Muscle layer of duodenum (tissue), 2 donors: ENCODE measurements at regions not wholly inside any gene's neighbourhood (a gene's known extent, or its start where the extent isn't known, plus 50 kb on each side); places are given as distances from the start of the nearest gene placed in this dataset.

Experiments used
- H3K27ac ChIP-seq: one replicate; pipeline ENCODE4 v1.7.0; 2013; ENCODE audit warnings: mild to moderate bottlenecking, low read length
- H3K27me3 ChIP-seq: one replicate; pipeline ENCODE4 v1.7.0; 2013; ENCODE audit warnings: low read depth, mild to moderate bottlenecking, control low read depth, low read length
- H3K36me3 ChIP-seq, 2 donors: one replicate each; pipeline ENCODE4 v1.7.0; 2013; ENCODE audit warnings: low read length in 2 of 2, control low read depth in 1 of 2, mild to moderate bottlenecking in 1 of 2; ENCODE audit not compliant: insufficient read depth in 2 of 2, control insufficient read depth in 1 of 2
- H3K4me1 ChIP-seq, 2 donors: one replicate each; pipeline ENCODE4 v1.7.0; 2013; ENCODE audit warnings: low read length in 2 of 2, mild to moderate bottlenecking in 2 of 2, control low read depth in 1 of 2, moderate library complexity in 1 of 2; ENCODE audit not compliant: insufficient read depth in 2 of 2, control insufficient read depth in 1 of 2
- H3K4me3 ChIP-seq, 2 donors: one replicate each; pipeline ENCODE4 v1.7.0; 2013; ENCODE audit warnings: low read length in 2 of 2, low read depth in 1 of 2, mild to moderate bottlenecking in 1 of 2
- H3K9me3 ChIP-seq, 2 donors: one replicate each; pipeline ENCODE4 v1.7.0; 2013; ENCODE audit warnings: low read length in 2 of 2, control low read depth in 1 of 2, mild to moderate bottlenecking in 1 of 2; ENCODE audit not compliant: control insufficient read depth in 1 of 2
- donor health status: healthy.

GRCh38 chr6:25217829-25218228, 61.3 kb upstream of the CARMIL1 start:
- H3K36me3 ChIP-seq = no peaks in the 10 kb centered on the region
- H3K4me3 ChIP-seq = no peak overlapping the region
- H3K4me1 ChIP-seq = no peaks in the 10 kb centered on the region
- H3K27me3 ChIP-seq = no peaks in the 10 kb centered on the region
- H3K9me3 ChIP-seq = no peaks in the 10 kb centered on the region
- no peak overlapping the region for H3K27ac ChIP-seq

- Histone ChIP-seq H3K4me3 (no peak overlapping the region), H3K9me3 (no peaks in the 10 kb centered on the region), H3K27ac (no peak overlapping the region), H3K4me1 (no peaks in the 10 kb centered on the region), H3K36me3 (no peaks in the 10 kb centered on the region), H3K27me3 (no peaks in the 10 kb centered on the region)
Observed at GRCh38 chr6:25218346-25218745, 60.8 kb upstream of the CARMIL1 start.

GRCh38 chr6:25219216-25219916, 59.8 kb upstream of the CARMIL1 start:
- H3K9me3 ChIP-seq = no peaks in the 10 kb centered on the region
- H3K4me1 ChIP-seq = peaks cover 0 to 5% of the 10 kb centered on the region in 2 donors
- H3K27ac ChIP-seq = no peak overlapping the region
- no peak overlapping the region for H3K4me3 ChIP-seq
- no peaks in the 10 kb centered on the region for H3K27me3 ChIP-seq
- H3K36me3 ChIP-seq = no peaks in the 10 kb centered on the region

GRCh38 chr6:25219917-25220278, 59.3 kb upstream of the CARMIL1 start:
- no peak overlapping the region for H3K27ac ChIP-seq
- no peak overlapping the region for H3K4me3 ChIP-seq
- H3K36me3 ChIP-seq = no peaks in the 10 kb centered on the region
- no peaks in the 10 kb centered on the region for H3K27me3 ChIP-seq
- no peaks in the 10 kb centered on the region for H3K9me3 ChIP-seq
- peaks cover 0 to 5% of the 10 kb centered on the region in 2 donors for H3K4me1 ChIP-seq

- Histone ChIP-seq H3K27ac (no peak overlapping the region), H3K27me3 (no peaks in the 10 kb centered on the region), H3K9me3 (no peaks in the 10 kb centered on the region), H3K36me3 (no peaks in the 10 kb centered on the region), H3K4me3 (no peak overlapping the region), H3K4me1 (peaks cover 0 to 5% of the 10 kb centered on the region in 2 donors)
Observed at GRCh38 chr6:25220857-25221256, 58.3 kb upstream of the CARMIL1 start.

- Histone ChIP-seq H3K4me1 (peaks cover 0 to 5% of the 10 kb centered on the region in 2 donors), H3K4me3 (no peak overlapping the region), H3K9me3 (no peaks in the 10 kb centered on the region), H3K27ac (no peak overlapping the region), H3K36me3 (no peaks in the 10 kb centered on the region), H3K27me3 (no peaks in the 10 kb centered on the region)
Observed at GRCh38 chr6:25222006-25222678, 57.0 kb upstream of the CARMIL1 start.

- Histone ChIP-seq H3K27ac (no peak overlapping the region), H3K4me3 (peak overlapping the region in 1 of 2 donors; percentile 65), H3K36me3 (no peaks in the 10 kb centered on the region), H3K9me3 (no peaks in the 10 kb centered on the region), H3K4me1 (peaks cover 0 to 5% of the 10 kb centered on the region in 2 donors), H3K27me3 (no peaks in the 10 kb centered on the region)
Observed at GRCh38 chr6:25223490-25223991, 55.6 kb upstream of the CARMIL1 start.

GRCh38 chr6:25224242-25224641, 54.9 kb upstream of the CARMIL1 start:
- H3K4me1 ChIP-seq = peaks cover 0 to 5% of the 10 kb centered on the region in 2 donors
- H3K27ac ChIP-seq = no peak overlapping the region

GRCh38 chr6:25227854-25228253, 51.3 kb upstream of the CARMIL1 start:
- Histone ChIP-seq H3K27me3 (no peaks in the 10 kb centered on the region), H3K4me1 (peaks cover 0 to 5% of the 10 kb centered on the region in 2 donors), H3K9me3 (no peaks in the 10 kb centered on the region), H3K4me3 (no peak overlapping the region), H3K27ac (no peak overlapping the region), H3K36me3 (no peaks in the 10 kb centered on the region)

More at GRCh38 chr6:25224242-25224641, 54.9 kb upstream of the CARMIL1 start:
- no peaks in the 10 kb centered on the region for H3K27me3 ChIP-seq
- H3K9me3 ChIP-seq = no peaks in the 10 kb centered on the region
- no peak overlapping the region for H3K4me3 ChIP-seq
- H3K36me3 ChIP-seq = no peaks in the 10 kb centered on the region
